ENCODE measurements at regions not wholly inside any gene's neighbourhood (a gene's known extent, or its start where the extent isn't known, plus 50 kb on each side); places are given as distances from the start of the nearest gene placed in this dataset.

- no peak overlapping the region for H3K4me3 ChIP-seq
- DNase-seq (ENCODE audit: low spot score) = no peak
- no peak for TF ChIP-seq CTCF (IDR thresholded peaks at IDR 0.05)
- no peak overlapping the region for H3K27ac ChIP-seq
These were observed 339.2 kb downstream of the DCAF12L2 start for GRCh38 chrX:125826774-125827451.

GRCh38 chrX:125846271-125846670 is 319.8 kb downstream of the DCAF12L2 start:
- H3K4me3 ChIP-seq = no peak overlapping the region
- TF ChIP-seq CTCF (IDR thresholded peaks at IDR 0.05) = no peak
- H3K27ac ChIP-seq = no peak overlapping the region
- no peak for DNase-seq (ENCODE audit: low spot score)

- DNase-seq (ENCODE audit: low spot score) = no peak
- Histone ChIP-seq H3K27ac (no peak overlapping the region), H3K4me3 (no peak overlapping the region)
- TF ChIP-seq CTCF (IDR thresholded peaks at IDR 0.05) = no peak
These were observed 315.4 kb downstream of the DCAF12L2 start for GRCh38 chrX:125850693-125851092.

DNA sequence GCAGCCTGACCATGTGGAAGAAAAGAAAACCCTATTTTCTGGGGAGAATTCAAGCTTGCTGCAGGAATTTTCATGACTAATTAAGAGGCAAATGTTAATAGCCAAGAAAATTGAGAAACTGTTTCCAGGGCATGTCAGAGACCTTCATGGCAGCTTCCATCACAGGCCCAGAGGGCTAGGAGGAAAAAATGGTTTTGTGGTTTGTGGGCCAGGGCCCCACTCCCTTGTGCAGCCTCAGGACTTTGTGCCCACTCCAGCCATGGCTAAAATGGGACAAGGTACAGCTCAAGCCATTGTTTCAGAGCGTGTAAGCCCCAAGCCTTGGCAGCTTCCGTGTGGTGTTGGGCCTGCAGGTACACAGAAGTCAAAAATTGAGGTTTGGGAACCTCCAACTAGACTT is 282.9 kb downstream of the DCAF12L2 start:
- no peak for TF ChIP-seq CTCF (IDR thresholded peaks at IDR 0.05)

GRCh38 chrX:125894947-125895346 is 271.1 kb downstream of the DCAF12L2 start:
- TF ChIP-seq CTCF (IDR thresholded peaks at IDR 0.05) = no peak
- DNase-seq (ENCODE audit: low spot score) = no peak
- Histone ChIP-seq H3K4me3 (no peak overlapping the region), H3K27ac (no peak overlapping the region)

More for the DNA sequence above, 282.9 kb downstream of the DCAF12L2 start:
- Histone ChIP-seq H3K27ac (no peak overlapping the region), H3K4me3 (no peak overlapping the region)
- no peak for DNase-seq (ENCODE audit: low spot score)

DNA sequence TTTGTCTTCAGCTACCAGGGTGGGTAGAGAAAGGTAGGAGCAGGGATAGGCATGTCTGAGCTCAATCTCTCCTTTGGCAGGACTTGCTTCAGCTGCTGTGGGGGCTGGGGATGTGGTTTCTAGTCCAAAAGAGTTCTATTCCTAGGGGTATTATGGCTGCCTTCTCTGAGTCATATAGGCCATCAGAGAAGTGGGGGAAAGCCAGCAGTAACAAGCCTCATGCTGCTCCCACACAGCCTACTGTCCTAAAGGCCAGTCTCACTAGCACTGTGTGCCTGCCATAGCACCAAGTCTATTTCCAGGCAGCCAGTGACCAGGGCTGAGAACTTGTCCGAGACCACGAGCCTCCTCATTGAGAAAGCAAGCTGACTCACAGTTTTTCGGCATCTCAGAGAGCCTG is 270.6 kb downstream of the DCAF12L2 start:
- no peak overlapping the region for H3K27ac ChIP-seq
- no peak for DNase-seq (ENCODE audit: low spot score)
- no peak overlapping the region for H3K4me3 ChIP-seq
- no peak for TF ChIP-seq CTCF (IDR thresholded peaks at IDR 0.05)

- no peak for DNase-seq (ENCODE audit: low spot score)
- Histone ChIP-seq H3K27ac (no peak overlapping the region), H3K4me3 (no peak overlapping the region)
- no peak for TF ChIP-seq CTCF (IDR thresholded peaks at IDR 0.05)
These were observed 239.8 kb downstream of the DCAF12L2 start for GRCh38 chrX:125926295-125926694.

All from coronary artery (tissue), 2 donors.